ENCODE measurements at regions not wholly inside any gene's neighbourhood (a gene's known extent, or its start where the extent isn't known, plus 50 kb on each side); places are given as distances from the start of the nearest gene placed in this dataset.

DNA sequence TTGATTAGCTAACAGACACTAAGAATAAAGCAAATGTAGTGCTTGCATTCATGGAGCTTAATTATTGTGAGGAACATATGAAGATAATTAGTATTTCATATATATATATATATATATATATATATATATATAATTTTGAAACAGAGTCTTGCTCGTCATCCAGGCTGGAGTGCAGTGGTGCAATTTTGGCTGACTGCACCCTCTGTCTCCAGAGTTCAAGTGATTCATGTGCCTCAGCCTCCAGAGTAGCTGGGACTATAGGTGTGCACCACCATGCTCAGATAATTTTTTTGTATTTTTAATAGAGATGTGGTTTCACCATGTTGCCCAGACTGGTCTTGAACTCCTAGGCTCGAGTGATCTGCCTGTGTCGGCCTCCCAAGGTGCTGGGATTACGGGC, 1091.6 kb upstream of the TMEM132C start:
- TF ChIP-seq EZH2 (IDR thresholded peaks at IDR 0.05; ENCODE audit: insufficient read depth, poor library complexity, severe bottlenecking) (no peak), EZH2phosphoT487 (IDR thresholded peaks at IDR 0.05; ENCODE audit: insufficient read depth, low read depth) (no peak)

Measured in GM23248 (cell line).